Endodermal cell (in vitro differentiated cells): ENCODE measurements at regions not wholly inside any gene's neighbourhood (a gene's known extent, or its start where the extent isn't known, plus 50 kb on each side); places are given as distances from the start of the nearest gene placed in this dataset.
"Not testable (repeated sequence)": the region's sequence is repeated elsewhere in the genome, so short reads cannot be mapped to it uniquely, and the experiment has no call there.

Source experiments
- DNase-seq: peaks from one replicate; pipeline ENCODE4 v3.0.0-alpha.2; 2017
- H3K27ac ChIP-seq: 2 replicates; pipeline ENCODE4 v1.5.1; 2013; ENCODE audit warnings: mild to moderate bottlenecking, low read depth, low read length, moderate library complexity
- H3K27me3 ChIP-seq: 2 replicates; pipeline ENCODE4 v1.6.1; 2013; ENCODE audit warnings: mild to moderate bottlenecking, low read length, moderate library complexity; ENCODE audit not compliant: insufficient read depth, control insufficient read depth, poor library complexity, severe bottlenecking
- H3K36me3 ChIP-seq: 2 replicates; pipeline ENCODE4 v1.7.0; 2013; ENCODE audit warnings: mild to moderate bottlenecking, low read length, moderate library complexity; ENCODE audit not compliant: control insufficient read depth, insufficient read depth
- H3K4me1 ChIP-seq: one replicate; pipeline ENCODE4 v1.7.0; 2013; ENCODE audit warnings: low read length; ENCODE audit not compliant: control insufficient read depth, insufficient read depth
- H3K4me3 ChIP-seq: 2 replicates; pipeline ENCODE4 v1.5.1; 2013; ENCODE audit warnings: mild to moderate bottlenecking, low read length, moderate library complexity
- H3K9ac ChIP-seq: 2 replicates; pipeline ENCODE4 v1.6.1; 2013; ENCODE audit warnings: mild to moderate bottlenecking, low read length, moderate library complexity; ENCODE audit not compliant: poor library complexity, severe bottlenecking; ENCODE audit errors: extremely low read depth
- H3K9me3 ChIP-seq: 2 replicates; pipeline ENCODE4 v1.6.1; 2013; ENCODE audit warnings: mild to moderate bottlenecking, low read length, moderate library complexity; ENCODE audit not compliant: control insufficient read depth
- H3K27ac Mint-ChIP-seq: 2 replicates; pipeline ENCODE4 v1.8.0; 2020; ENCODE audit warnings: mixed read lengths
- H3K27me3 Mint-ChIP-seq: 2 replicates; pipeline ENCODE4 v1.8.0; 2021; ENCODE audit warnings: mild to moderate bottlenecking, mixed read lengths; ENCODE audit not compliant: insufficient read depth
- H3K36me3 Mint-ChIP-seq: 2 replicates; pipeline ENCODE4 v1.8.0; 2020; ENCODE audit warnings: low read depth, mixed read lengths
- H3K4me1 Mint-ChIP-seq: 2 replicates; pipeline ENCODE4 v1.8.0; 2020; ENCODE audit warnings: mixed read lengths
- H3K4me3 Mint-ChIP-seq: 2 replicates; pipeline ENCODE4 v1.8.0; 2020; ENCODE audit warnings: mild to moderate bottlenecking, moderate library complexity, mixed read lengths
- H3K9me3 Mint-ChIP-seq: 2 replicates; pipeline ENCODE4 v1.8.0; 2020; ENCODE audit warnings: mild to moderate bottlenecking, mixed read lengths
- WGBS, 2 experiments: methylation state at CpG; one replicate each; pipeline versions ENCODE4 v1.1.5 to v1.1.7; 2013; ENCODE audit warnings: missing lambda C conversion rate in 2 of 2, mixed read lengths in 1 of 2; ENCODE audit not compliant: insufficient coverage in 1 of 2, insufficient read length in 1 of 2; 5-methylcytosine and 5-hydroxymethylcytosine counted together
- TF ChIP-seq, protein P1 (sequence below): fragments of 200-600 bp; sonication (generic); conservative IDR thresholded peaks from 2 replicates; pipeline ENCODE4 v1.5.0; 2021; ENCODE audit warnings: antibody characterized with exemption, mild to moderate bottlenecking

DNA sequence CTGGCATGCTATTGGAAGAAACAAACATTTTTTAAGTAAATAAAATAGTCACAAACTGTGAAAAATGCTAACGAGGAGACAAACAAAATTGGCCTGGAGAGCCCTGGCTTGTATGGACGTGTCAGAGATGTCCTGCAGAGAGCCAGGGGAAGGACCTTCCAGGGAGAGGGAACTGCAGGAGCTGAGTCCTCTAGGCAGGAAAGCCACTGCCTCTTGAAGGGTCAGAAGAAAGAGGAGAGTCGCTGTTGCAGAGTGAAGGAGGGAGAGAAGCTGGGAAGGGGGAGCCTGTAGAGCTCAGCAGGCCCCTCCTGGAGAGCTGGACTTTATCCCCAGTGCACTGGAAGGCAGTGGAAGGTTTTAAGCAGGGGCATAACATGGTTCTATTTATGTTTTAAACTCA is 80.3 kb upstream of the PWP1 start:
- Mint-ChIP-seq H3K27ac (no peak overlapping the region), H3K27me3 (peaks cover 4% of the 10 kb centered on the region), H3K36me3 (no peaks in the 10 kb centered on the region), H3K4me3 (no peak overlapping the region), H3K9me3 (no peaks in the 10 kb centered on the region), H3K4me1 (peaks cover 18% of the 10 kb centered on the region)
- no peaks in the 10 kb centered on the region for H3K9me3 ChIP-seq
- H3K27ac ChIP-seq: no peak overlapping the region
- TF ChIP-seq, protein P1, sequence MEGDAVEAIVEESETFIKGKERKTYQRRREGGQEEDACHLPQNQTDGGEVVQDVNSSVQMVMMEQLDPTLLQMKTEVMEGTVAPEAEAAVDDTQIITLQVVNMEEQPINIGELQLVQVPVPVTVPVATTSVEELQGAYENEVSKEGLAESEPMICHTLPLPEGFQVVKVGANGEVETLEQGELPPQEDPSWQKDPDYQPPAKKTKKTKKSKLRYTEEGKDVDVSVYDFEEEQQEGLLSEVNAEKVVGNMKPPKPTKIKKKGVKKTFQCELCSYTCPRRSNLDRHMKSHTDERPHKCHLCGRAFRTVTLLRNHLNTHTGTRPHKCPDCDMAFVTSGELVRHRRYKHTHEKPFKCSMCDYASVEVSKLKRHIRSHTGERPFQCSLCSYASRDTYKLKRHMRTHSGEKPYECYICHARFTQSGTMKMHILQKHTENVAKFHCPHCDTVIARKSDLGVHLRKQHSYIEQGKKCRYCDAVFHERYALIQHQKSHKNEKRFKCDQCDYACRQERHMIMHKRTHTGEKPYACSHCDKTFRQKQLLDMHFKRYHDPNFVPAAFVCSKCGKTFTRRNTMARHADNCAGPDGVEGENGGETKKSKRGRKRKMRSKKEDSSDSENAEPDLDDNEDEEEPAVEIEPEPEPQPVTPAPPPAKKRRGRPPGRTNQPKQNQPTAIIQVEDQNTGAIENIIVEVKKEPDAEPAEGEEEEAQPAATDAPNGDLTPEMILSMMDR: no peak
- H3K27me3 ChIP-seq: no peaks in the 10 kb centered on the region
- no peaks in the 10 kb centered on the region for H3K36me3 ChIP-seq
- H3K9ac ChIP-seq: no peak overlapping the region
- H3K4me3 ChIP-seq: no peak overlapping the region
- peak; percentile 66 for DNase-seq
- H3K4me1 ChIP-seq: no peaks in the 10 kb centered on the region
- WGBS, 2 experiments: 61 to 66% methylated on average over 3 of the region's 3 CpGs

DNA sequence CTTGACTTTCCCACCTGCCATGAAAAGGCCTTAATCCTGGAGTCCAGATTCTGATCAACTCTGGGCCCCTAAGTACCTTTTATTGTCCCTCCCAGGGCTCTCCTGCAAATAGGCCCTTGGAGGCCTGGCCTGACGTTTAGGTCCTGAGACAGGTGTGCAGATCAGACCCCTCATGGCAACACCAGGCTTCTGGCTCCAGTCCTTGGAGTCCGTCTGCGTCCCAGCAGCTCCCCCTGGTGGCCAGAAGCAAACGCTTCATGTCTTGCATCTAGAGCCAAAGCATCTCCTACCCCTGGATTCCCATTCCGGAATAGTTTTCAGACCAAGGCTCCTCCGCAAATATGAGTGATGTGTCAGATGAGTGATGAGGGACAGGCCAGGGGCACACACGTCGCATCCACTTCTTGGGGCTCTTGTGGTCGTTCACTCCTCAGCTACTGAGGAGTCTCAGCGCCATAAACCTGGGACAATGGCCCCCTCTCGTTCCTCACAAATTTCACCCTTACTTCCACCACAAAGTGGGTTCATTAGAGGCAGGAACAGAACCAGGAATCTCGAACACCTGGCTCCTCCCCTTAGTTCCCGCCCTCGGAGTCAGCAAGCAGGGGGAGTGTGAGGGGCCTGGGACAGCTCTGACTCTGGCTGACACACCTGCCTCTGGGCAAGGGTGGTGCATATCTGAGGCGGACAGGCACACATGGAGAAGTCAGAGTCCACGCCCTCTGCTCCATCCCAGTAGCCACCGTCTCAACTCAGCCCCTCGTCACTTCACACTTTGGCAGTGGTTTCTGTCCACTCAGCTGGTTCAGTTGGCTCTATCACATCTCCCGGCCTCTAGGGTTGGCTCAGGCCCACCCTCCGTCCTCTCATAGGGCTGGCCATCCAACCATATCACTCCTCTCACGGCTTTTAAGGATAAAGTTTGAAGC is 77.9 kb upstream of the PWP1 start:
- peaks cover 20% of the 10 kb centered on the region for H3K4me1 Mint-ChIP-seq
- no peaks in the 10 kb centered on the region for H3K9me3 Mint-ChIP-seq
- Histone ChIP-seq H3K9me3 (no peaks in the 10 kb centered on the region), H3K9ac (no peak overlapping the region), H3K27ac (no peak overlapping the region), H3K36me3 (no peaks in the 10 kb centered on the region), H3K27me3 (no peaks in the 10 kb centered on the region), H3K4me3 (no peak overlapping the region), H3K4me1 (no peaks in the 10 kb centered on the region)
- H3K27me3 Mint-ChIP-seq: peaks cover 4% of the 10 kb centered on the region
- 51 to 58% methylated on average over 14 to 21 of the region's 21 CpGs for WGBS, 2 experiments
- DNase-seq: peak; percentile 97
- no peak overlapping the region for H3K27ac Mint-ChIP-seq
- no peak overlapping the region for H3K4me3 Mint-ChIP-seq
- no peaks in the 10 kb centered on the region for H3K36me3 Mint-ChIP-seq
- TF ChIP-seq, protein P1: peak; percentile 95

DNA sequence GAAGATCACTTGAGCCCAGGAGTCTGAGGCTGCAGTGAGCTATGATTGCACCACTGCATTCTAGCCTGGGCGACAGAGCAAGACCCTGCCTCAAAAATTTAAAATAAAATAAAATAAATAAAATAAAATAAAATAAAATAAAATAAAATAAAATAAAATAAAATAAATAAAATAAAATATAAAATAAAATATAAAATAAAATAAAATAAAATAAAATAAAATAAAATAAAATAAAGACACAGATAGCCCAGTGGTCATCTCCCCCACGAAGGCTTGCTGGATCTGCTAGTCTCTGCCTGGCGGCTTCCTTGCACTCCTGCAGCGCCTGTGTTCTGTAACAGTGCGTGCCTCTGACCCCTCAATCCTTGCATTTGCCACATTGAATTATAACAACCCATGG is 76.8 kb upstream of the PWP1 start:
- H3K4me3 Mint-ChIP-seq, H3K27ac Mint-ChIP-seq, H3K9me3 ChIP-seq, H3K27me3 ChIP-seq, H3K36me3 ChIP-seq, DNase-seq, H3K4me1 ChIP-seq, H3K27ac ChIP-seq, H3K36me3 Mint-ChIP-seq, H3K4me3 ChIP-seq, H3K9ac ChIP-seq, H3K9me3 Mint-ChIP-seq, H3K27me3 Mint-ChIP-seq: not testable (repeated sequence)
- H3K4me1 Mint-ChIP-seq: peaks cover 25% of the 10 kb centered on the region
- 88 to 97% methylated on average over 3 to 4 of the region's 5 CpGs for WGBS, 2 experiments
